ENCODE measurements at regions not wholly inside any gene's neighbourhood (a gene's known extent, or its start where the extent isn't known, plus 50 kb on each side); places are given as distances from the start of the nearest gene placed in this dataset.

- H3K4me3 ChIP-seq (replicated peaks; ENCODE audit: low read depth, low read length): no peak overlapping the region
- H3K27me3 ChIP-seq (replicated peaks; ENCODE audit: control insufficient read depth, insufficient read depth, low read length): no peaks in the 10 kb centered on the region
- no peaks in the 10 kb centered on the region for H3K36me3 ChIP-seq (ENCODE audit: control insufficient read depth, insufficient read depth, low read length)
- no peak for TF ChIP-seq CTCF (IDR thresholded peaks at IDR 0.05; ENCODE audit: insufficient read depth, low read length, poor library complexity, severe bottlenecking)
- no peak for DNase-seq (ENCODE audit: extremely low read depth, insufficient read length)
Observed at GRCh38 chr5:30698217-30698616, 495.3 kb upstream of the CDH6 start.

GRCh38 chr5:30693326-30693725 lies 500.2 kb upstream of the CDH6 start:
- DNase-seq (ENCODE audit: extremely low read depth, insufficient read length): no peak
- Histone ChIP-seq H3K27me3 (replicated peaks; ENCODE audit: control insufficient read depth, insufficient read depth, low read length) (no peaks in the 10 kb centered on the region), H3K36me3 (ENCODE audit: control insufficient read depth, insufficient read depth, low read length) (no peaks in the 10 kb centered on the region), H3K4me3 (replicated peaks; ENCODE audit: low read depth, low read length) (no peak overlapping the region)
- TF ChIP-seq CTCF (IDR thresholded peaks at IDR 0.05; ENCODE audit: insufficient read depth, low read length, poor library complexity, severe bottlenecking): no peak

GRCh38 chr5:30690931-30691330 lies 502.6 kb upstream of the CDH6 start:
- TF ChIP-seq CTCF (IDR thresholded peaks at IDR 0.05; ENCODE audit: insufficient read depth, low read length, poor library complexity, severe bottlenecking): no peak
- Histone ChIP-seq H3K4me3 (replicated peaks; ENCODE audit: low read depth, low read length) (no peak overlapping the region), H3K27me3 (replicated peaks; ENCODE audit: control insufficient read depth, insufficient read depth, low read length) (no peaks in the 10 kb centered on the region), H3K36me3 (ENCODE audit: control insufficient read depth, insufficient read depth, low read length) (no peaks in the 10 kb centered on the region)
- DNase-seq (ENCODE audit: extremely low read depth, insufficient read length): no peak

GRCh38 chr5:30687461-30687860 lies 506.0 kb upstream of the CDH6 start:
- Histone ChIP-seq H3K27me3 (replicated peaks; ENCODE audit: control insufficient read depth, insufficient read depth, low read length) (no peaks in the 10 kb centered on the region), H3K36me3 (ENCODE audit: control insufficient read depth, insufficient read depth, low read length) (no peaks in the 10 kb centered on the region), H3K4me3 (replicated peaks; ENCODE audit: low read depth, low read length) (no peak overlapping the region)
- no peak for DNase-seq (ENCODE audit: extremely low read depth, insufficient read length)
- no peak for TF ChIP-seq CTCF (IDR thresholded peaks at IDR 0.05; ENCODE audit: insufficient read depth, low read length, poor library complexity, severe bottlenecking)

GRCh38 chr5:30686530-30686929 lies 507.0 kb upstream of the CDH6 start:
- no peaks in the 10 kb centered on the region for H3K36me3 ChIP-seq (ENCODE audit: control insufficient read depth, insufficient read depth, low read length)
- H3K4me3 ChIP-seq (replicated peaks; ENCODE audit: low read depth, low read length): no peak overlapping the region
- H3K27me3 ChIP-seq (replicated peaks; ENCODE audit: control insufficient read depth, insufficient read depth, low read length): no peaks in the 10 kb centered on the region
- no peak for DNase-seq (ENCODE audit: extremely low read depth, insufficient read length)
- no peak for TF ChIP-seq CTCF (IDR thresholded peaks at IDR 0.05; ENCODE audit: insufficient read depth, low read length, poor library complexity, severe bottlenecking)

GRCh38 chr5:30676223-30676840 lies 517.2 kb upstream of the CDH6 start:
- DNase-seq (ENCODE audit: extremely low read depth, insufficient read length): no peak
- TF ChIP-seq CTCF (IDR thresholded peaks at IDR 0.05; ENCODE audit: insufficient read depth, low read length, poor library complexity, severe bottlenecking): no peak
- Histone ChIP-seq H3K4me3 (replicated peaks; ENCODE audit: low read depth, low read length) (no peak overlapping the region), H3K27me3 (replicated peaks; ENCODE audit: control insufficient read depth, insufficient read depth, low read length) (no peaks in the 10 kb centered on the region), H3K36me3 (ENCODE audit: control insufficient read depth, insufficient read depth, low read length) (no peaks in the 10 kb centered on the region)

Measured in GM06990 (cell line).